ENCODE measurements at regions not wholly inside any gene's neighbourhood (a gene's known extent, or its start where the extent isn't known, plus 50 kb on each side); places are given as distances from the start of the nearest gene placed in this dataset.

DNA sequence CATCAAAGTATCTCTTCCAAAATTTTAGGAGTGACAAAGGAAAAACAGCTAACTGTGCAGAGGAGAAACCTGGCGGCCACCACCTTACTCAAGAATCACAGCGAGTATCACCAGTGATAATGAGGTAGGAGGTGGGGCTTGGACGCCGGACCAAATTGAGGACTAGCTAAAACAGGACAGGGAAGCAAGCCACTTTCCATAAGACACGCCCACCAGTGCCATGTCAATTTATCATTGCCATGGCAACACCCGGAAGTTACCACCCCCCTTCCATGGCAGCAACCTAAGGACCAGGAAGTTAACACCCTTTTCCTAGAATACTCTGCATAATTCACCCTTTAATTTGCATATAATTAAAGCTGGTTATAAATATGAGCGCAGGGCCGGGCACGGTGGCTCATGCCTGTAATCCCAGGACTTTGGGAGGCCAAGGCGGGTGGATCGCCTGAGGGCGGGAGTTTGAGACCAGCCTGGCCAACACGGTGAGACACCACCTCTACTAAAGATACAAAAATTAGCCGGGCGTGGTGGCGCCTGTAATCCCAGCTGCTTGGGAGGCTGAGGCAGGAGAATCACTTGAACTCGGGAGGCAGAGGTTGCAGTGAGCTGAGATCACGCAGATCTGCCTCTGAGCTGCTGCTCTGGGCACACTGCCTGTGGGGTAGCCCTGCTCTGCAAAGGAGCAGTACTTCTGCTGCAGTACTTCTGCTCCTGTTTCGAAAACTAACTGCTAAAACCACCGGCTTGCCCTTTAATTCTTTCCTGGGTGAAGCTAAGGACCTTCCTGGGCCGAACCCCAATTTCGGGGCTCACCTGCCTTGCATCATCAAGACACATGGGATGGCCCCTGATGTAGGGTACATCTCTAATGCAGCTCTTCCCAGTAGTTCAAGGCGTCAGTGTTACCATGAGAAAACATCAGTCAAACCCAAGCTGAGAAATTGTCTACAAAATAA lies 116.7 kb downstream of the HMX1 start:
- Histone ChIP-seq H3K4me3 (no peak overlapping the region), H3K27me3 (replicated peaks; ENCODE audit: insufficient read depth) (no peaks in the 10 kb centered on the region), H3K36me3 (no peaks in the 10 kb centered on the region), H3K27ac (no peak overlapping the region), H3K4me1 (replicated peaks) (no peaks in the 10 kb centered on the region), H3K9me3 (no peaks in the 10 kb centered on the region)
- 96% methylated on average over 23 of the region's 23 CpGs for WGBS
- intact Hi-C loops (cut with DNase I) = no loop called here
- DNase-seq (ENCODE audit: low spot score) = no peak
- TF ChIP-seq, protein P1, sequence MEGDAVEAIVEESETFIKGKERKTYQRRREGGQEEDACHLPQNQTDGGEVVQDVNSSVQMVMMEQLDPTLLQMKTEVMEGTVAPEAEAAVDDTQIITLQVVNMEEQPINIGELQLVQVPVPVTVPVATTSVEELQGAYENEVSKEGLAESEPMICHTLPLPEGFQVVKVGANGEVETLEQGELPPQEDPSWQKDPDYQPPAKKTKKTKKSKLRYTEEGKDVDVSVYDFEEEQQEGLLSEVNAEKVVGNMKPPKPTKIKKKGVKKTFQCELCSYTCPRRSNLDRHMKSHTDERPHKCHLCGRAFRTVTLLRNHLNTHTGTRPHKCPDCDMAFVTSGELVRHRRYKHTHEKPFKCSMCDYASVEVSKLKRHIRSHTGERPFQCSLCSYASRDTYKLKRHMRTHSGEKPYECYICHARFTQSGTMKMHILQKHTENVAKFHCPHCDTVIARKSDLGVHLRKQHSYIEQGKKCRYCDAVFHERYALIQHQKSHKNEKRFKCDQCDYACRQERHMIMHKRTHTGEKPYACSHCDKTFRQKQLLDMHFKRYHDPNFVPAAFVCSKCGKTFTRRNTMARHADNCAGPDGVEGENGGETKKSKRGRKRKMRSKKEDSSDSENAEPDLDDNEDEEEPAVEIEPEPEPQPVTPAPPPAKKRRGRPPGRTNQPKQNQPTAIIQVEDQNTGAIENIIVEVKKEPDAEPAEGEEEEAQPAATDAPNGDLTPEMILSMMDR (IDR thresholded peaks at IDR 0.05) = no peak
- TF ChIP-seq POLR2A (IDR thresholded peaks at IDR 0.05) (no peak), POLR2AphosphoS5 (IDR thresholded peaks at IDR 0.05) (no peak)

DNA sequence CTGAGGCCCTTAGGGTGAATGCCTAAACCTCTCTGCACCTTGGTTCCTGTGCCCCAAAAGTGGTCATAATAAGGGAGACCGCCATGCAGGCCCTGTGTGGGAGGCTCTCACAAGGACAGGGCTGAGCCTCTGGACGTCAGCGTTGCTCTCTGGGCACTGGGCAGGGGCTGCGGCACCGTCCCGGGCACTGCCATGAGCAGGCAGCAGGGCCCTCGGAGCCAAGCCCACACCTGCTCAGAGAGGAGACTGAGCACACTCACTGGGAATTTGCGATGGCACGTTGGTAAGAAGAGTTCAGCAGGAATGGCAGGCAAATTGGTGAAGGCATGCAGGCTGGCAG lies 123.4 kb downstream of the HMX1 start:
- DNase-seq (ENCODE audit: low spot score) = no peak
- H3K27ac ChIP-seq = no peak overlapping the region

GRCh38 chr4:8747467-8748235 lies 124.0 kb downstream of the HMX1 start:
- Histone ChIP-seq H3K27me3 (replicated peaks; ENCODE audit: insufficient read depth) (no peaks in the 10 kb centered on the region), H3K9me3 (no peaks in the 10 kb centered on the region), H3K27ac (no peak overlapping the region), H3K4me3 (no peak overlapping the region), H3K4me1 (replicated peaks) (no peaks in the 10 kb centered on the region), H3K36me3 (no peaks in the 10 kb centered on the region)
- TF ChIP-seq POLR2A (IDR thresholded peaks at IDR 0.05) (no peak), POLR2AphosphoS5 (IDR thresholded peaks at IDR 0.05) (no peak)
- TF ChIP-seq, protein P1 (IDR thresholded peaks at IDR 0.05) = no peak
- intact Hi-C loops (cut with DNase I) = no loop called here
- DNase-seq (ENCODE audit: low spot score) = no peak
- WGBS = 67% methylated on average over 39 of the region's 39 CpGs

More for the DNA sequence above, 123.4 kb downstream of the HMX1 start:
- no peaks in the 10 kb centered on the region for H3K4me1 ChIP-seq (replicated peaks)
- H3K36me3 ChIP-seq = no peaks in the 10 kb centered on the region
- TF ChIP-seq POLR2A (IDR thresholded peaks at IDR 0.05) (no peak), POLR2AphosphoS5 (IDR thresholded peaks at IDR 0.05) (no peak)
- TF ChIP-seq, protein P1 (IDR thresholded peaks at IDR 0.05) = no peak
- H3K27me3 ChIP-seq (replicated peaks; ENCODE audit: insufficient read depth) = no peaks in the 10 kb centered on the region
- H3K4me3 ChIP-seq = no peak overlapping the region
- 84% methylated on average over 9 of the region's 9 CpGs for WGBS
- intact Hi-C loops (cut with DNase I) = no loop called here
- no peaks in the 10 kb centered on the region for H3K9me3 ChIP-seq

DNA sequence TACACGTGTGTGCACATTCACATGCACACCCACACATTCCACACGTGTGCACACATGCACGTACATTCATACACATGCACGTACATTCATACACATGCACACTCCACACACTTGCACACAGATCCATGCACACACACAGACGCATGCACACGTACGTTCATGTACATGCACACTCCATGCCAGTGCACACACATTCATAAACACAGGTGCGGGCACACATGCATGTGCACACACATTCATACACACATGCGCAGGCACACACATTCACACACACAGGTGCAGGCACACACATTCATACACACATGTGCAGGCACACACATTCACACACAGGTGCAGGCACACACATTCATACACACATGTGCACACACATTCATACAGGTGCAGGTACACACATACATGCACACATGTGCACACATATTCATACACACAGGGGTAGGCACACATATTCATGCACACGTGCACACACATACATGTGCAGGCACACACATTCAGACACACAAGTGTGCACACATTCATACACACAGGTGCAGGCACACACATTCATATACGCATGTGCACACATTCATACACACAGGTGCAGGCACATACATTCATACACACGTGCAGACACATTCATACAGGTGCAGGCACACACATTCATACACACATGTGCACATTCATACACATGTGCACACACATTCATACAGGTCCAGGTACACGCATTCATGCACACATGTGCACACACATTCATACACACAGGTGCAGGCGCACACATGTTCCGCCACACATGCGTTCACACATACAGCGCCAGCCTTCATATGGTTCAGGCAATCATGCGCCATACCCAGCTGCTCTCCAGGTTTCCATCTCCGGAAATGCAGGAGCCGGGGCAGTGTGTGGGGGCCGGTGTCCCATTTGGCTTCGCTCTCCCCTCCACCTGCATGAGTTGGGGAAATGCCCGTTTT lies 124.8 kb downstream of the HMX1 start:
- H3K36me3 ChIP-seq = no peaks in the 10 kb centered on the region
- intact Hi-C loops (cut with DNase I) = no loop called here
- 92% methylated on average over 23 of the region's 23 CpGs for WGBS
- no peaks in the 10 kb centered on the region for H3K9me3 ChIP-seq
- no peak overlapping the region for H3K27ac ChIP-seq
- H3K4me3 ChIP-seq = no peak overlapping the region
- TF ChIP-seq POLR2A (IDR thresholded peaks at IDR 0.05) (no peak), POLR2AphosphoS5 (IDR thresholded peaks at IDR 0.05) (no peak)
- TF ChIP-seq, protein P1 (IDR thresholded peaks at IDR 0.05) = no peak
- no peak for DNase-seq (ENCODE audit: low spot score)
- no peaks in the 10 kb centered on the region for H3K27me3 ChIP-seq (replicated peaks; ENCODE audit: insufficient read depth)
- no peaks in the 10 kb centered on the region for H3K4me1 ChIP-seq (replicated peaks)
